Esophagus squamous epithelium (tissue), 5 donors: ENCODE measurements at regions not wholly inside any gene's neighbourhood (a gene's known extent, or its start where the extent isn't known, plus 50 kb on each side); places are given as distances from the start of the nearest gene placed in this dataset.

Source experiments
- DNase-seq: peaks from one replicate; lab custom pipeline; 2025; lab: John Stamatoyannopoulos, UW
- H3K27ac ChIP-seq, 4 donors: fragments of 200-600 bp; sonication (generic); one replicate each; pipeline ENCODE4 v1.5.1; 2016 to 2019; ENCODE audit warnings: mild to moderate bottlenecking in 1 of 4
- H3K27me3 ChIP-seq, 4 donors: fragments of 200-600 bp; sonication (generic); 1 replicate in 3 of 4; 2 replicates in 1 of 4; pipeline versions ENCODE4 v1.5.1 to v1.6.0; 2017 to 2021; ENCODE audit warnings: antibody characterized with exemption in 1 of 4
- H3K36me3 ChIP-seq, 3 donors: fragments of 200-600 bp; sonication (generic); one replicate each; pipeline ENCODE4 v1.5.1; 2016 to 2019
- H3K4me1 ChIP-seq, 3 donors: fragments of 200-600 bp; sonication (generic); one replicate each; pipeline ENCODE4 v1.5.1; 2017 to 2019
- H3K4me3 ChIP-seq, 4 donors: fragments of 200-600 bp; sonication (generic); 1 replicate in 3 of 4; 2 replicates in 1 of 4; pipeline ENCODE4 v1.5.1; 2016 to 2019; ENCODE audit warnings: mild to moderate bottlenecking in 2 of 4, moderate library complexity in 1 of 4
- H3K9me3 ChIP-seq, 3 donors: fragments of 200-600 bp; sonication (generic); one replicate each; pipeline ENCODE4 v1.5.1; 2016 to 2019
- CTCF ChIP-seq, 6 experiments: fragments of 450-650 bp in 4 of 6; fragments of 200-600 bp in 2 of 6; sonication (generic) in 2 of 6; IDR thresholded peaks; one replicate each; pipeline ENCODE4 v1.5.1; 2016 to 2019; ENCODE audit warnings: antibody characterized with exemption in 6 of 6, mild to moderate bottlenecking in 4 of 6, moderate library complexity in 4 of 6
- POLR2A ChIP-seq, 4 donors: fragments of 450-650 bp; IDR thresholded peaks; one replicate each; pipeline ENCODE4 v1.6.1; 2017; ENCODE audit warnings: antibody characterized with exemption in 4 of 4, mild to moderate bottlenecking in 4 of 4, moderate library complexity in 3 of 4
- WGBS, 2 donors: methylation state at CpG; one replicate each; pipeline ENCODE4 v1.1.5; 2018; 5-methylcytosine and 5-hydroxymethylcytosine counted together
- intact Hi-C: fragments of 100-400 bp; cut with DNase I; formaldehyde crosslinking; loops from one replicate; pipeline ENCODE4 v1.15.0; 2022
- donor health status: DM: yes; HTN: yes; CAD: no.

- DNase-seq: no peak
- no peak overlapping the region for H3K27ac ChIP-seq
- WGBS, 2 donors: 85 to 87% methylated on average over 11 to 17 of the region's 17 CpGs
Observed at GRCh38 chr9:89730715-89731114, 125.9 kb downstream of the GADD45G start.

GRCh38 chr9:89731262-89732182, 126.7 kb downstream of the GADD45G start:
- TF ChIP-seq CTCF (IDR thresholded peaks at IDR 0.05): no peak
- Histone ChIP-seq H3K9me3 (no peaks in the 10 kb centered on the region), H3K27me3 (peaks cover 0 to 4% (median 0%) of the 10 kb centered on the region in 4 donors), H3K27ac (no peak overlapping the region), H3K4me3 (no peak overlapping the region), H3K4me1 (peaks cover 0 to 17% (median 0%) of the 10 kb centered on the region in 3 donors), H3K36me3 (no peaks in the 10 kb centered on the region)
- no peak for DNase-seq
- WGBS, 2 donors: 76 to 89% methylated on average over 5 to 9 of the region's 9 CpGs
- intact Hi-C loops: no loop called here

More at GRCh38 chr9:89730715-89731114, 125.9 kb downstream of the GADD45G start:
- Histone ChIP-seq H3K9me3 (no peaks in the 10 kb centered on the region), H3K4me3 (no peak overlapping the region), H3K36me3 (no peaks in the 10 kb centered on the region), H3K27me3 (peaks cover 0 to 4% (median 0%) of the 10 kb centered on the region in 4 donors), H3K4me1 (peaks cover 0 to 17% (median 0%) of the 10 kb centered on the region in 3 donors)
- intact Hi-C loops: no loop called here
- TF ChIP-seq CTCF (IDR thresholded peaks at IDR 0.05) (peak in 1 of 6 experiments; percentile 7), POLR2A (IDR thresholded peaks at IDR 0.05) (no peak)

DNA sequence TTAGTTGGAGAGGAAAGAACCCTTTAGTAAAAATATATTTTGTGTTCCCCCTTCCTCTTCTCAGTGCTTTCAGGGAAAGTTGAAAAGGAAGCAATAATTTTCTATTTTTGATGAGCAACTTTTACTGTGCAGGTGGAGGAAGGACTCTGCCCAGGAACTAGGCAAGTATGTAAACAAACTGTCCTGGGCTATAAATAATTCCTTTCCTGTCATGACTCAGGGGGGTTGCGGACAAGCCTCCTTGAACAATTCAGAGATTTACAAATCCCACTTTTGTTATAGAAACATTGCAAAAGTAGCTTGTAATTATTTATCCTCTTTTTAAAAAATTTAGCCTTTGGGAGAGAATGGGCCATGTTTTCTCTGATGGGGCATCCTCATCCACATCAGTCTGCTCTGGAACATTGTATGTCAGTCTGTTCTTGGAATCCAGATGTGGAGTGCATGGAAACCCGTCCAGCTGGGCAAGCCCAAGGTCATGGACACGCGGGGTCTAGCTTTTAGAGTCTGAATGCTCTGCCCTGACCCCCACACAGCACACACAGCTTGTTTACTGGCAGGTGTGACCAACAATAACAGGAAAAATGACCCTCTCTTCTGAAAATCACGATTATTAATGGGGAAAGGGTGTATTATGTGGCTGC, 127.6 kb downstream of the GADD45G start:
- intact Hi-C loops: no loop called here
- no peak for DNase-seq
- TF ChIP-seq CTCF (IDR thresholded peaks at IDR 0.05) (no peak), POLR2A (IDR thresholded peaks at IDR 0.05) (no peak)
- 41 to 55% methylated on average over 4 to 5 of the region's 5 CpGs for WGBS, 2 donors
- H3K27me3 ChIP-seq: peaks cover 0 to 4% (median 0%) of the 10 kb centered on the region in 4 donors
- H3K27ac ChIP-seq: no peak overlapping the region
- H3K36me3 ChIP-seq: no peaks in the 10 kb centered on the region
- H3K4me1 ChIP-seq: peaks cover 0 to 17% (median 0%) of the 10 kb centered on the region in 3 donors
- no peak overlapping the region for H3K4me3 ChIP-seq
- H3K9me3 ChIP-seq: no peaks in the 10 kb centered on the region

DNA sequence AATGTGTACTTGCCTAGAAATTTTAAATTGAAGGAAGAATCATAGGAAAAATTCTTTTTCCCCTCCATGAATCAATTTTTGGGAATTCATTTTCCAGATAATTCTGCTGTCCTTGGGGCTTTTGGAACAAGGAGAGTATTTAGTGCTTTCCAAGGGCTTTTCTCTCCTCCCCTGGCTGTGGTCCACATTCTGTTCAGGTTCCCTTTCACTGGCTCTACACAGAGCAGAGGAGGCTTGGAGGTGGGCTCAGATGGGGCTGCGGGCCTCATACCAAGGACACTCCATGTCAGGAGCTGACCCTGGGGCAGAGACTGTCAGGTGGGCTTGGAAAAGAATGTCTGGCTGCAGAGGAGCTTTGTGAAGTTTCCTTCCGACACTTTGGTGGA, 128.1 kb downstream of the GADD45G start:
- H3K4me1 ChIP-seq: peaks cover 0 to 17% (median 0%) of the 10 kb centered on the region in 3 donors
- WGBS, 2 donors: 86% methylated on average over 1 of the region's 2 CpGs; no CpG with 5 or more reads in 1 of the 2 donors
- no peak for TF ChIP-seq POLR2A (IDR thresholded peaks at IDR 0.05)
- peaks cover 0 to 4% (median 0%) of the 10 kb centered on the region in 4 donors for H3K27me3 ChIP-seq
- no peak overlapping the region for H3K4me3 ChIP-seq
- DNase-seq: no peak
- H3K36me3 ChIP-seq: no peaks in the 10 kb centered on the region
- no peaks in the 10 kb centered on the region for H3K9me3 ChIP-seq
- H3K27ac ChIP-seq: no peak overlapping the region
- intact Hi-C loops: no loop called here

DNA sequence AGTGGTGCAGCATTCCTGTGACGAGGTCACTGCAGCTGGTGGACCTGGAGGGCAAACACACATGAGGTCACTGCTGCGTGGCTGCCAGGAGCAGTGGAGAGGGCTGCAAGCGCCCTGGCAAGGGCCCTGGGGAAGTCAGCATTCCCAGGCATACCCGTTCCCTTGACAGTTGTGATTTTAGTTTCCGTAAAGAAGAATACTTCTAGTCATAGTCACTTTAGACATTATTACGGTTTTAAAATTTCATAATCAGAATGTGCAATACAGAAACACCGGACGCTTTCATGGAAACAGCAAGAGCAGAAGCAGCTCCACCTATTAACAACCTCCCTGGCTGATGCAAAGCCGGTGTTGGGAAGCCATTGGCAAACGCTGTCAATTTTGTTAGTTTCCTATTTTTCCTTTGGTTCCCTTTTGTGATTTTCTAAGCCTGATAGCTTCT, 129.8 kb downstream of the GADD45G start:
- no peaks in the 10 kb centered on the region for H3K36me3 ChIP-seq
- DNase-seq: no peak
- no peaks in the 10 kb centered on the region for H3K27me3 ChIP-seq
- TF ChIP-seq POLR2A (IDR thresholded peaks at IDR 0.05) (no peak), CTCF (IDR thresholded peaks at IDR 0.05) (no peak)
- H3K4me3 ChIP-seq: no peak overlapping the region
- WGBS, 2 donors: 69 to 77% methylated on average over 10 of the region's 10 CpGs
- H3K4me1 ChIP-seq: peaks cover 0 to 17% (median 0%) of the 10 kb centered on the region in 3 donors
- no peak overlapping the region for H3K27ac ChIP-seq
- H3K9me3 ChIP-seq: no peaks in the 10 kb centered on the region
- intact Hi-C loops: no loop called here
